A204.1 (cell line): ENCODE measurements at regions not wholly inside any gene's neighbourhood (a gene's known extent, or its start where the extent isn't known, plus 50 kb on each side); places are given as distances from the start of the nearest gene placed in this dataset.

Experiments
- FAIRE-seq: peaks from 2 replicates; lab custom pipeline; 2012; peaks lifted over from hg19 to GRCh38; lab: Jason Lieb, UNC

GRCh38 chr11:86726770-86727504 lies 54.5 kb upstream of the ME3 start:
- no peak for FAIRE-seq

DNA sequence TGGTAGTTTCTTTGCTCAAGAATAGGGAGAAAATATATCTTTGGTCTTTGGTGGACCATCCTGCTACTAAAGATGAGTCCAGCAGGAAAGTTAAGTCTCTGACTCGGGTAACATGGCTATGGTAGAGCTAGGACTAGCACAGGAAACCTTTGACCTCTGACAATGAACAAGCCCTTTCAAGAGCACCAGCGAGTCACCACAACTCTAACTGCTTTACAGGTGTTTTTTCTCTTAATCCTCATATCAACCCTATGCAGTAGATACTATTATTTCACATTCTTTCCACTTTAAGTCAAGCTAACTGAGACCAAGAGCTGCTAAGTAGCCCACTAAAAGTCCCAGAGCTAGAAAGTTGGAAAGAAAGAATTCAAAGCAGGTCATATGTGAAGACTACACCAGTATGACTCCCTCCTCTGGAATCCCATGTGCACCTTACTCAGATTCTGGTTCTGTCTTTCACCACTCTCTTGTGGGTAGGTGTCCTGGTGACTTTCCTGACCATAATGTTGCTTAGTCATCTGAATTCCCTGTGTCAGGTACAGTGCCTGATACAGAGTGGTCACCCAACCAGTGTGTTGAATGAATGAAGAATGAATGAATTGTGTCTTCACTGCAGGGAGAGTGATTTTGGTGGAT lies 53.8 kb upstream of the ME3 start:
- FAIRE-seq: no peak

GRCh38 chr11:86724137-86724536 lies 51.7 kb upstream of the ME3 start:
- no peak for FAIRE-seq

DNA sequence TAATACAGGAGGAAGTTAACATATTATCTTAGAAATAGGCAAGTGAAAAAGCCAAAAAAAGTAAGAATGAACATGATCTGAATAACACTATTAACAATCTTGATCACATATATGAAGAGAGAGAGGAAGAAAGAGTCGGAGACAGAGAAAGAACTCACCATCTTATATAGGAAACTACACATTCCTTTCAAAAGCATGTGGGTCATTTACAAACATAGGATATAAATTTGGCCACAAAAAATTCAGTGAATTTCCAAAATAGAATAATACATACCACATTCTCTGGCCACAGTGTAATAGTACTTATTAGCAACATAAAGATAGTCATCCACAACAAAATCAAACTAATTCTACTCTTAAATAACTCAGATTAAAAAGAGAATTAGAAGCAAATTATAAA lies 50.9 kb upstream of the ME3 start:
- peak; percentile 11 for FAIRE-seq

GRCh38 chr11:86722748-86723147 lies 50.3 kb upstream of the ME3 start:
- FAIRE-seq: peak; percentile 80
